ENCODE measurements at regions not wholly inside any gene's neighbourhood (a gene's known extent, or its start where the extent isn't known, plus 50 kb on each side); places are given as distances from the start of the nearest gene placed in this dataset.

- intact Hi-C loops (cut with micrococcal nuclease), result no loop called here
- CTCF ChIA-PET, result no interaction called here
Observed at GRCh38 chr5:167167191-167167795, 1124.2 kb upstream of the WWC1 start.

GRCh38 chr5:167168971-167169370 lies 1122.5 kb upstream of the WWC1 start:
- TF ChIP-seq CTCF (IDR thresholded peaks at IDR 0.05), result no peak
- POLR2A ChIA-PET, result no interaction called here
- intact Hi-C loops (cut with micrococcal nuclease), result no loop called here

More at GRCh38 chr5:167167191-167167795, 1124.2 kb upstream of the WWC1 start:
- no peak overlapping the region for H3K4me3 Mint-ChIP-seq
- DNase-seq, result no peak
- H3K36me3 Mint-ChIP-seq (ENCODE audit: low read depth), result no peaks in the 10 kb centered on the region
- POLR2A ChIA-PET, result no interaction called here
- H3K27me3 Mint-ChIP-seq, result no peaks in the 10 kb centered on the region
- no peak overlapping the region for H3K27ac Mint-ChIP-seq
- ATAC-seq, result no peak
- TF ChIP-seq CTCF (IDR thresholded peaks at IDR 0.05), result no peak
- no peaks in the 10 kb centered on the region for H3K4me1 Mint-ChIP-seq (ENCODE audit: low read depth)
- H3K9me3 Mint-ChIP-seq, result no peaks in the 10 kb centered on the region

GRCh38 chr5:167171056-167171455 lies 1120.4 kb upstream of the WWC1 start:
- ChIA-PET CTCF (no interaction called here), POLR2A (no interaction called here)
- Mint-ChIP-seq H3K27ac (no peak overlapping the region), H3K27me3 (no peaks in the 10 kb centered on the region), H3K9me3 (peaks cover 1% of the 10 kb centered on the region), H3K4me1 (ENCODE audit: low read depth) (no peaks in the 10 kb centered on the region), H3K4me3 (no peak overlapping the region), H3K36me3 (ENCODE audit: low read depth) (no peaks in the 10 kb centered on the region)
- ATAC-seq (no peak), DNase-seq (no peak)
- intact Hi-C loops (cut with micrococcal nuclease), result no loop called here
- no peak for TF ChIP-seq CTCF (IDR thresholded peaks at IDR 0.05)

More at GRCh38 chr5:167168971-167169370, 1122.5 kb upstream of the WWC1 start:
- no peak overlapping the region for H3K4me3 Mint-ChIP-seq
- H3K27me3 Mint-ChIP-seq, result no peaks in the 10 kb centered on the region
- no peaks in the 10 kb centered on the region for H3K4me1 Mint-ChIP-seq (ENCODE audit: low read depth)
- no peak for DNase-seq
- H3K27ac Mint-ChIP-seq, result no peak overlapping the region
- CTCF ChIA-PET, result no interaction called here
- ATAC-seq, result no peak
- no peaks in the 10 kb centered on the region for H3K9me3 Mint-ChIP-seq
- no peaks in the 10 kb centered on the region for H3K36me3 Mint-ChIP-seq (ENCODE audit: low read depth)

- ATAC-seq (no peak), DNase-seq (no peak)
- Mint-ChIP-seq H3K4me1 (ENCODE audit: low read depth) (no peaks in the 10 kb centered on the region), H3K36me3 (ENCODE audit: low read depth) (no peaks in the 10 kb centered on the region), H3K27me3 (no peaks in the 10 kb centered on the region), H3K4me3 (no peak overlapping the region), H3K27ac (no peak overlapping the region), H3K9me3 (peaks cover 3% of the 10 kb centered on the region)
- intact Hi-C loops (cut with micrococcal nuclease), result no loop called here
- ChIA-PET CTCF (no interaction called here), POLR2A (no interaction called here)
- TF ChIP-seq CTCF (IDR thresholded peaks at IDR 0.05), result no peak
Observed at GRCh38 chr5:167177736-167178135, 1113.7 kb upstream of the WWC1 start.

GRCh38 chr5:167180906-167181305 lies 1110.5 kb upstream of the WWC1 start:
- Mint-ChIP-seq H3K9me3 (peaks cover 3% of the 10 kb centered on the region), H3K27me3 (no peaks in the 10 kb centered on the region), H3K36me3 (ENCODE audit: low read depth) (no peaks in the 10 kb centered on the region), H3K4me3 (no peak overlapping the region), H3K4me1 (ENCODE audit: low read depth) (no peaks in the 10 kb centered on the region), H3K27ac (no peak overlapping the region)
- no peak for TF ChIP-seq CTCF (IDR thresholded peaks at IDR 0.05)
- intact Hi-C loops (cut with micrococcal nuclease), result no loop called here
- ChIA-PET CTCF (no interaction called here), POLR2A (no interaction called here)
- no peak for ATAC-seq
- DNase-seq, result no peak

All from activated CD8-positive, alpha-beta T cell treated with anti-CD3 and anti-CD28 coated beads for 36 hours (primary cell).